ENCODE measurements at regions not wholly inside any gene's neighbourhood (a gene's known extent, or its start where the extent isn't known, plus 50 kb on each side); places are given as distances from the start of the nearest gene placed in this dataset.

GRCh38 chr11:28675183-28675582, 567.0 kb downstream of the METTL15 start:
- TF ChIP-seq CTCF (conservative IDR thresholded peaks at IDR 0.05; ENCODE audit: low read depth, low read length) = no peak
- H3K4me3 ChIP-seq (ENCODE audit: low read depth, low read length) = no peak overlapping the region
- DNase-seq (ENCODE audit: low read depth) = no peak

- peak; percentile 57 for TF ChIP-seq CTCF (conservative IDR thresholded peaks at IDR 0.05; ENCODE audit: low read depth, low read length)
- DNase-seq (ENCODE audit: low read depth) = no peak
- no peak overlapping the region for H3K4me3 ChIP-seq (ENCODE audit: low read depth, low read length)
Observed at GRCh38 chr11:28674433-28675103, 566.4 kb downstream of the METTL15 start.

GRCh38 chr11:28673691-28674432, 565.7 kb downstream of the METTL15 start:
- no peak overlapping the region for H3K4me3 ChIP-seq (ENCODE audit: low read depth, low read length)
- no peak for DNase-seq (ENCODE audit: low read depth)
- no peak for TF ChIP-seq CTCF (conservative IDR thresholded peaks at IDR 0.05; ENCODE audit: low read depth, low read length)

GRCh38 chr11:28671274-28671673, 563.1 kb downstream of the METTL15 start:
- TF ChIP-seq CTCF (conservative IDR thresholded peaks at IDR 0.05; ENCODE audit: low read depth, low read length) = no peak
- no peak overlapping the region for H3K4me3 ChIP-seq (ENCODE audit: low read depth, low read length)
- no peak for DNase-seq (ENCODE audit: low read depth)

GRCh38 chr11:28666632-28667031, 558.4 kb downstream of the METTL15 start:
- no peak for TF ChIP-seq CTCF (conservative IDR thresholded peaks at IDR 0.05; ENCODE audit: low read depth, low read length)
- no peak for DNase-seq (ENCODE audit: low read depth)
- no peak overlapping the region for H3K4me3 ChIP-seq (ENCODE audit: low read depth, low read length)

GRCh38 chr11:28659716-28660348, 551.6 kb downstream of the METTL15 start:
- no peak overlapping the region for H3K4me3 ChIP-seq (ENCODE audit: low read depth, low read length)
- DNase-seq (ENCODE audit: low read depth) = no peak
- TF ChIP-seq CTCF (conservative IDR thresholded peaks at IDR 0.05; ENCODE audit: low read depth, low read length) = no peak

Data from epithelial cell of proximal tubule (primary cell).